HPDE6-E6E7 (cell line): ENCODE measurements at regions not wholly inside any gene's neighbourhood (a gene's known extent, or its start where the extent isn't known, plus 50 kb on each side); places are given as distances from the start of the nearest gene placed in this dataset.

ENCODE experiments used
- DNase-seq: peaks from one replicate; pipeline ENCODE4 v3.0.0; 2011; ENCODE audit warnings: missing footprints; ENCODE audit errors: extremely low spot score

DNA sequence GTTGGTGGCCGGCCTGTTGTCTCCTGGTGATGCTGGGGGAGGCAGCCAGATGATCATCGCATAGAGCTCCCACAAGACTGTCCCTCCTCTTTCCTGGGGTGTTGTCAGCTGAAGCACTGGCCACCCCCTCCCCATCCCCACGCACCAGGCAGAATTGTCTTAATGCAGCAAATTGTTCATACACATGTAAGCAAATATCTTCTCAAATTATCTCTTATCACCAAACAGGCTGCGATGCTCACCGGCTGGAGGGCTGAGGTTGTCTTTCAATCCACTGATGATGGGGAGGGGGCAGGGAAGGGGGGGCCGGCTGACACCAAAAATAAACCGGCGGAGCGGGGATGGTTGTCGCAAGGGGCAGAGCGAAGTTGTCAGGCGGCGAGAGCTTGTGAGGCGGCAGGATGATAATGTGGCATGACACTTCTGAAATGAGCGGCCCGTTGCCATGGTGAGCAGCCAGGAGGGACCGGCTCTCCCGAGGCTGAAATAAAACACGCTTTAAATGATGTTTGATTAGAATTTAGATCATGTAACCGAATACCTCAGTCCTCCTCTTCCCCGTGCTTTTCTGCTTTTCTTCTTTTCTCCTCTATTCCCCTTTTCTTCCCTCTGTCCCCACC is 59.8 kb downstream of the MRM1 start:
- no peak for DNase-seq

DNA sequence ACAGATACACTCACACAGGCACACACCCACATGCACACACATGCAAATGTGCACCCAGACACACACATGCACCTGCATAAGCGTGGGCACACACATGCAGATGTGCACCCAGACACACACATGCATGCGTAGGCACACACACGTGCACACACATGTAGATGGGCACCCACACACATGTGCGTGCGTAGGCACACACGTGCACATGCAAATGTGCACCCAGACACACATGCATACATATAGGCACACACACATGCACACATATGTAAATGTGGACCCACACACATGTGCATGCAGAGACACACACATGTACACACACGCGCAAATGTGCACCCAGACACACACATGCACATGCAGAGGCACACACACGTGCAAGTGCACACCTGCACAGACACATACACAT is 60.3 kb downstream of the MRM1 start:
- DNase-seq: no peak

DNA sequence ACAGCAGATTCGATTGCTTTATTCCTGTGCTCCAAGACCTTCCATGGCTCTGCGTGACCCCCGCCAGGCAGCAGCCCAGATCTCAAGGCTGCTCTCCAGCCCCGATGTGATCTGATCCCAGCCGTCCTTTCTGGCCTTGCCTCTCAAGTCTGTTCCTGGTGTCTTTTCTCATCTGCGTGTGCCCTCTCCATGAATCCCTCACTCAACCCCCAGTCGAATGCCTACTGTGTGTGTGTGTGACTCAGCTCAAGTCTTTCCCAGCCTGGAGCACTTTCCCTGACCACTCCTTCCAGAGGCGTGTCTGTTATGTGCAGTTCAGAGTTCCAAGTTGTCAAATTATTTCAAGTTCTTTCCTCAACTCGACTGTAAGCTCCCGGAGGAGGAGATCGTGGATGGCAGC is 64.0 kb downstream of the MRM1 start:
- DNase-seq: peak; percentile 41

DNA sequence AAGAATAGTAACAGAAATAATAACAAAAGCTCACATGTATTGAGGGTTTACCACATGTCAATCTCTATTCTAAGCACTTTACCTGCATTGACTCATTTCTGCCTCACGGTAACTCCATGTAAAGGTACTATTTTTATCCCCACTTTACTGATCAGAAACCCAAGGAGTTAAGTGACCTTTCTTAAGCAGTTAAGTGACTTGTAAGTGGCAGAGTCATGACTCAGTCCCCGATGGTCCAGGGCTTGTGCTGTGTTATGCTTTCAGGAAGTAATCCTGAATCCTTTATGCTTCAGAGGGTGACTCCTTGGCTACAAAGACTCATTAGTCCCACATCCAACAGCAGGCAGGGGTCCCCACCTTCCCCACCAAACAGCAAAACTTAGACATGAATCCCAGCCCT is 66.5 kb downstream of the MRM1 start:
- DNase-seq: no peak

DNA sequence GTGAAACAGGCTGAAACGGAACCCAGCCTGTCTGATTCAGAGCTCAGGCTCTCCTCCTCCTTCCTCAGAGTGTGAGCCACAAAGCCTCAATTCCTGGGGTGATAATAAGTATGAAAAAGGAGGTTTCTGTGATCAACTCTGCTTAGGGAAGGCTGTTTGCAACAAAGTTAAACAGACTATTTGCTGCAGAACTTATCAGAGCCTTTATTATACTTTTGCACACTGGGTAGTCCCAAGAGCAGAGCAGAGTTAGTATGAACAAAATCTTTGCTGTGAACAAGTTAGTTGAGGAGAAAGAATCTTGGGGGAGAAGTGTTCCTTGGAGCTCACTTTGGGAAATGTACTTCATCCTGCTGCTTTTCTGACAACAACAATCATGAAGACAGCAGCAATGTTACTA is 67.4 kb downstream of the MRM1 start:
- no peak for DNase-seq

DNA sequence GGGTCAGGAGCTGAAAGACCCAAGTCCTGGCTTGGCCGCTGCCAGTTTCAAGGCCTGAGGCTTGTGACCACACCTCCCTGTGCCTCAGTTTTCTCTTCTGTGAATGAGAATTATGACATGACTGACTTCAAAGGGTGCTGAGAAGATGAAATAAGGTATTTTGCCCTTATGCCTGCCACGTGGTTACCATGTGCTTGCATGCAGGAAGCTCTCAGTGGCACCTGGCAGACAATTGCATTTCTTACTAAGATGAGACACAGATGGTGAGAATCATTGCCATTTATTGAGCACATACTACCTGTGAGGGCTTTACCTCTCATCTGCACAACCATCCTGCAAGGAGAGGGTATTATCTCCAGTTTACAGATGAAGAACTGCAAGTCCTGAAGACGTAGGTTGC is 69.8 kb downstream of the MRM1 start:
- no peak for DNase-seq

DNA sequence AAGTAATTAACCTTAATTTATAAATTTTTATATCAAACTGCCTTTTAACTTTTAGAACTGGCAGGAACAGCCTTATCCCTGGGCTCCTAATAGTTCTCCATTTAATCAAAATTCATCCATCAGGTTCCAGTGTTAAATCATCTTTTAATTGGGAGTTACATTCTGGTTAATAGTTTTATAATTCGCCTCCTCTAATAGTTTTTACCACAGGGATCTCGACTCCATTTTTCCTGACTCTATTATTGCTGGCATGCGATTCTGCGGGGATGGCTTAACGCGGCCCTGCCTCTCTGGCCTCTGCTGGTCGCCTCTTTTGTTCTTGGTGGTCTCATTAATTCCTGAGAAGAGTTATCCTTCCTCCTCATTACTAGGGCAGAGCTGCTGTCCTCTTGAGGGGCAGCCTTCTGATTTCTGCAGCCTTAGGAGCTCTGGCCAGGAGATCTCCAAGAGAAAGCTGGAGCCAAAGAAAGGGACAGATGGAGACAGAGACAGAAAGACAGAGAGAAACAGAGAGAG is 71.1 kb downstream of the MRM1 start:
- no peak for DNase-seq

DNA sequence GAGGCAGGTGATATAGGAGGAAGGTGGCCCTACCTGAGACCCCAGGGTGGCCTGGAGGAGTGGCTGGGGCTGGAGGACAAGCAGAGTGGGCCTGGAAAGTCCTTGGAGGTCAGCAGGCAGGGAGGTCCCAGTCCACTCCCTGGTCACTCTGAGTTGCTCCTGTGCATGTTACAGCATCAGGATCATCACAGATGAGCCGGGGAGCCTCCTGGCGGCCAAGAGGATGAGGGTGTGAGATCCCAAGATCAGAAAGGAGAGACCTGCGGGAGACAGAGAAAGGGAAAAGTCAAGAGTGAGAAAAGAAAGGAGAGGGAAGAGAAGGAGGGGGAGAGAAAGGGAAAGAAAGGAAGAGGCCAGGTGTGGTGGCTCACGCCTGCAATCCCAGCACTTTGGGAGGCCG is 71.7 kb downstream of the MRM1 start:
- DNase-seq: no peak

DNA sequence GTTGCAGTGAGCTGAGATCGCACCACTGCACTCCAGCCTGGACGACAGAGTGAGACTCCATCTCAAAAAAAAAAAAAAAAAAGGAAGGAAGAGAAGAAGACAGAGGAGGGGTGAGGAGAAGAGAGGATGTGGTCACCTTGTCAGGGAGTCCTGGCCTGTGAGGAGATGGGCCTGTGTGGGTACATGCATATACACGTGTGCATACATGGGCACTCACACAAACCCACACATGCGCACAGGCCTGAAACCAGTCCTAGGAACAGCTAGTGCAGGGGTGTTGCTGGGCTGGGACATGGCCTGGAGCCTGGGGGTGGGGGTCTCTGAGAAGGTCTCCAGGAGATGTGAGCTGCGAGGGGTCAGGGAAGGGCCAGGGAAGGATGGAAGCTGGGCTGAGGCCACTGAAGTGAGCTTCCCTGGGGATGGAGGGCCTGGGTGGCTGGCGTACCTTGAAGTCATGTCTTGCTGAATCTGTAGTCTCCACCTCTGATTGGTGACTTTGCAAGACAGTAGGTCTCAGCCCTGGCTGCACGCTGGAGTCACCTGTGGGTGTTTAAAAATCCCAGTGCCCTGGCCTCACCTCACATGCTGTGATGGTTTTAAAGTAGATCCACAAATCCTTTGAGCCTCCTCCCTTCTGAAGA is 72.4 kb downstream of the MRM1 start:
- no peak for DNase-seq

DNA sequence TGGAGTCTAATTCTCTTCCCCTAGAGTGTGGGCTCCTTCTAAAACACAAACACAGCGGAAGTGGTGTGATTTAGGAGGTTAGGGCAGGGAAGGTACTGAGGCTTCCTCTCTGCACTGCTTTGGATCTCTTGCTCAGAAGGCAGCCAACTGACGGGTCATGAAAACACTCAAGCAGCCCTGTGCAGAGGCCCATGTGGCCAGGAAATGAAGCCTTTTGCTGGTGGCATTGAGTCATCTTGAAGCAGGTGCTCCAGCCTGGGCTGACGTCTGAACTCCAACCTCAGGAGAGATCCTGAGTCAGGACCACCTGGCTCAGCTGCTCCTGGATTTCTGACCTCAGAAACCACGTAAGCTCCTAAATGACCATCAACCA is 72.9 kb downstream of the MRM1 start:
- no peak for DNase-seq

DNA sequence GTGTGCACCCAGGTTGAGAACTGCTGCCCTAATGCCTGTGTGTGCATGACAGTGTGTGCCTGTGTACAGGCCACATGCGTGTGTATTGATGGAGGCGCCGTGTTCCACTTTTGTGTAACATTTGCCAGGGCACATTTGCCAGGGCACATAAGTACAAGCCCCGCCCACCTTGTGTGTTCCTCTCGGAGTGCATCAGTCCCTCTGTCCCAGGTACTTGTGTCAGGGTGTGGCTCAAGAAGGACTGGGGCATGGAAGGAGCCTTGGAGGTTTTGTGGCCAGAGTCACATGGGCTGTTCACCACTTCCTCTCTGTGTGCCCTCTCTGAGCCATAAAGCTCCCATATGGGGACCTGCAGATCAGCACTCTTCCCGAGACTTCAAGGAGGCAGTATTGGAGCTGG is 73.9 kb downstream of the MRM1 start:
- no peak for DNase-seq

DNA sequence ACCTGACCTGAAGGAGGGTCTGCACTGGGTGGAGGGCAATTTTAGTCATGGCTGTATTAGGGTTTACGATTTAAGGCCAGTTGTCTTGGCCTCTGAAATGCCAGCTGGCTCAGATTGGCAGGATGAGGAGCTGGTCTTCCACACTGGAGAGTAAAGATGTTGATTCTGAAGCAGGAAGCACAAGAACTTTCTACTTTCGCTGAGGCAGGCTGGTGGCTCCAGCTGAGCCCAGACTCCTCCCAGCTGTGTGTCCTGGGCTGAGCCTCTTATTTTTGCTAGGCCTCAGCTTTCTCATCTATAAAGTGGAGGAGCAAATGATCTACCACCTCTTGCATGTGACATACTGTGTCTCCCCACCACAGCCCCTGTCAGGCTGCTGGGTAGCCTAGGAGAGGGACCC is 74.4 kb downstream of the MRM1 start:
- no peak for DNase-seq

DNA sequence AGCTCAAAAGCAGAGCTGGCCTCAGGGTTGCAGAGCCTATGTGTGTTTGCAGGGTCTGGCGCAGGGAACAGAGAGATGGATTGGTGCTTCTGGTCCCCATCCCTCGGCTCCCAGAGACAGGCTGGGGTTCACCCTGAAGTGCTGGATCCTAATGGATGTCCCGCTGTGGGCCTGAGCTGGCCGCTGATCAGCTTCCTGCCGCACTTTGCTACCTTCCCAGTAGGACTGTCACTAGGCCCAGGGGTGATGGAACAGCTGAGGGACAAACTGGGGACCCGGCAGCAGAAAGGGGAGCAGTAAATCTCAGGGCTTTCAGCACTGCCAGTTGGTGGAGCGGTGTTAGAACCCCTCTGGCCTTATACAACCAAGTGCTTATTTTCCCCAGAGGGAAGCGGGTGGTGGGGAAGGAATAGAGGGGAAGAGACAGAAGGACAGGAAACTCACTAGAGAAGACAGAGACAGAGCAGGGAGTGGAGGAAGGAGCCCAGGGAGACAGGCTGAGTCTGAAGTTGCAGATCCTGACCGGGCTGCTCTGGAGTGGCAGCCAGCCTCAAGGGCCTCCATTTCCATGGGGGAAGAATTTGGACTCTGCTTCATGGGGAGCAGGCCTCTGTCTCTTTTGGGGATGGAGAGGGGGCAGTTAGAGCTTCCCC is 78.6 kb downstream of the MRM1 start:
- DNase-seq: no peak

DNA sequence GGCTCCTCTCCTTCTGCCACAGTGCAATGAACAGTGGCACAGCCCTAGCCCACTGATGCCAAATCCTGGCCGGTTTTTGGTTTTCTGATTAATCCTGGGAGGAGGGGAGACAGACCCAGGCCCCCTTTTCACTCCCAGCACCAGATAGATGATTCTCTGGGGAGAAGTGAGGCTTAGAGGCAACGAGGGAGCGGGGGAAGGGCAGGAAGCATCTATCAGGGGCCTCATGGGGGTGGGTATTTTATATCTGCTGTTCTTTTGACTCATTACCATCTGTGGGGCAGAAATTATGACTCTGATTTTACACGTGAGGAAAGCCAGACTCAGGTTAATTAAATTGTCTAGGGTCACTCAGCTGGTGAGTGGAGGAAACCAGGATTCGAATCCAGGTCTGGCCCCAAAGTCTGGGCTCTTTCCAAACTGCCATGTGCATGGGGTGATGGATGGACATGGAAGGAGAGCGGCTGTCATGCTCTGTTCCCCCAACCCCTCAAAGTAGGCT is 79.4 kb downstream of the MRM1 start:
- no peak for DNase-seq

DNA sequence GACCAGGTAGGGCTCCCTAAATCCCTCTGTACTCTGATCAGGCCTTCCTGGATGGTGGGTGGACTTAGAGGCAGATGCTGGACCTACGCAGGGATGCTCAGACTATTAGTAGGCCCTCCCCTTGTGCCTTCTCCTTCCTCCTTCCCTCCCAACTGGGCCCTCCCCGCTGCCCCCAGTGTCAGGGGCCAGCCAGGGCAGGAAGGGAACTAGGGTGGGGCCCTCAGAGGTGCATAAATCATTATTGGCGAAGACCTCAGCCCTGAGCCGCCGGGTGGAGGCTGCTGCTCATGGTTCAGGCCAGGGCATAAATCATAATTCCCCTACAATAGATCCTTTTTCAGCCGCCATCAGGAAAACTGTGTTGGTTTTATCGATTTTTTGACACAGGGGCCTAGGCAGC is 81.4 kb downstream of the MRM1 start:
- DNase-seq: no peak

DNA sequence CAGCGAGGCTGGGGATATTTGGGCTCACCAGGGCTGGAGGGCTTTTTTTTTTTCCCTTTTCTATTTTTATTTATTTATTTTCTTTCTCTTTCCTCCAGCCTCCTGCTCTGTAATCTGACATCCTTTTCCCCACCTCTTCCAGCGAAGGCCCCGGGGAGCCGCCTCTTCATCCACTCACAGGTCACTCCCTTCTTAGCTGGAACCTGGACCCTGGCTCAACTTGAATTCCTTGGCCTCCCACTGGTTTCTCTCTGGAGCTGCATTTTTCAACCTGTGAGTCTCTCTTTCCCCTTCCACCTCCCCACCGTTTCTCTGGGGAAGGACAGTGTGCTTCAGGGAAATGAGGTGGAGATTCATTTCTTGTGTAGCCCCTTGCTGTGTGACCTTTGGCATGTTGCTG is 82.0 kb downstream of the MRM1 start:
- DNase-seq: no peak

DNA sequence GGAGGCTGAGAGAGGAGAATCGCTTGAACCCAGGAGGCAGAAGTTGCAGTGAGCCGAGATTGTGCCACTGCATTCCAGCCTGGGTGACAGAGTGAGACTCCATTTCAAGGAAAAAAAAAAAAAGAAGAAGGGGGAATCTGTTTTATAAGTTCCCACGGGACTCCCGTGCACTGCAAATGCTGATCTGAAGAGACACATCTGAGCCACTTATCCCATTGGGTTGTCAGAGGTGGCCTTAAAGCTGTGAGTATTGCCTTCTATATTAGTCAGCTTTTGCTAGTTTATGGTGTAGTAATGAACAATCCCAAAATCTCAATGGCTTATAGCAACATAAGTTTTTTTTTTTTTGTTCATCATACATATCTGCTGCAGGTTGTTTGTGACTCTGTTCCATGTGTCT is 82.8 kb downstream of the MRM1 start:
- DNase-seq: no peak

DNA sequence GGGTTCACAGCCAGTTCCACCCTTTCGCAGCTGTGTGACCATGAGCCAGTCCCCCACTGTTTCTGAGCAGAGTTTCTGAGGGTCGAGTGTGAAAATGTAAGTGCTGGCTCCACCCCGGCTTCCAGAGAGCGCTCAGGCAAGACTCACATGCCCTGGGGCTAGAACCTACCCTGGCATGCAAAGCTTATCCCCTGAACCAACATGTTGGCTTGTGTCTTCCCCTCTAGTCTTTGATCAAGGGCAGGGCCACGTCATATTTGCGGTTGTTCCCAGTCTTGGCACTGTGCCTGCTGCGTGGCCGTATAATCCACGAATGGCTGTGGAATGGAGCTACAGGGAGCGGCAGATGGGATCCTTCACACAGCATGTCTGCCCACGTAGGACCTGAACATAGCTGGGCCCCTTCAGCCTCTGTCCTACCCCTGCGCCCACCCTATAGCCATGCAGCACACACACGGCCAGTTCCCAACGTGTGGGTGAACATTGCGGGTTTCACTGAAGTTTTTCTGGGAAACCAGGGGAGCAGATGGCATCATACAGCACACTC is 84.8 kb downstream of the MRM1 start:
- DNase-seq: no peak

DNA sequence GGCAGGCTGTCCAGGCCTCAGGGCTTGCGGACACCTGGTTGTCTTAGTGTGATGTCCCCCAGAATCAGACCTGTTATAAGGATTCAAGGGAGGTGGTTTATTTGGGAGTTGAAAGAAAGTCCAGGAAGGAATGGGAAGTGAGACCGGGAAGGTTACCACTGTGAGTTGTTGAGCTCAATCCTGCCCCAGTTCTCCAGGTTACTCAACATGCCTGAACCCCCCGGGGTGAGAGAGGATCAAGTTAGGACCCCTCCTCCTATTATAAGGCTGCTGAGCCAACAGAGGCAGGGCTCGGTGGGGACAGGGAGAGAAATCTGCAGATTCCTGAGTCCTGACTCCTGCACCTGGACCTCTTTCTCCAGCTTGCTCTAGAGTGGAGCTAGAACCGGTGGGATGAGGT is 86.4 kb downstream of the MRM1 start:
- DNase-seq: no peak

DNA sequence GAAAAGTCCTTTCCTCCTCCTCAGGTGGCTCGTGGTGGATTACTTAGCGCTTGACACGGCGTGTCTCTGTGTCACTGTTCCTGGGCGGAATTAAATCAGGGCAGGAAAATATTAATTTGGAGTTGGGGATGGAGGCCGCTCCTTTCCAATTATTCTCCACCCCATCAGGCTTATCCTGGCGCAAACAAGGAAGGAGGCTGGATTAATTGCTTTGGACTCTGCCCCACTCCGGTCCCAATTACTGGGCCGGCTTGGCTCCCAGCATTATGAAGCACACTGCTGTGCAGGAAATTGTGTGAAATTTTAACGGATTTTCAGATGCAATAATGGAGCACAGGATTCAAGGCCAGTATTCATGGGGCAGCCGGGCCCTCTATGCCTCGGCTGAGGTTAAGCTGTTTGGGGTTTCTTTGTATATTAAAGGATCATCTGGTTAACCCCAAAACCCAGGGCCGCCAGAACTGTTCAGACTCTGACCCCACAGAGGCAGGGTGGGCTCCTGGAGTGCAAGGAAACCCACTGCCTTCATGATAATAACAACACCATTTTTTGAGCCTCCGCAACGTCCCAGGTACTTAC is 87.8 kb downstream of the MRM1 start:
- no peak for DNase-seq

DNA sequence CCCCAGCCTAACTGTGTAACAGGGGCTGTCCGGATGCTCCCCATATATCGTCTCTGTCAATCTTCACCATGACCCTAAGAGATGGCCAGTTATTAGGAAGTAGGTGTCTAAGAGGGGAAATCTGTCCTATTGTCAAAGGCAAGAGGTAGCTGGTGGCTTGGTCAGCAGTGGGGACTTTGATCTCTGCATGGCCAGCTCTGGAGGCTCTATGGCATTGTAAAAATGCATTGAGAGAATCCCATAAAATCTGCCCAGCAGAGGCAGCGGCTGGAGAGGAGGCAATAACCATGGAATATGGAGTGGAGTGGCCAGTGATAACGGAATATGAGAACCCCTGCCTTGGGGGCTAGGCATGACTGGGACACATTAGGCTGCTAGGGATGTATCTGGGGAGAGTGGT is 88.8 kb downstream of the MRM1 start:
- no peak for DNase-seq

DNA sequence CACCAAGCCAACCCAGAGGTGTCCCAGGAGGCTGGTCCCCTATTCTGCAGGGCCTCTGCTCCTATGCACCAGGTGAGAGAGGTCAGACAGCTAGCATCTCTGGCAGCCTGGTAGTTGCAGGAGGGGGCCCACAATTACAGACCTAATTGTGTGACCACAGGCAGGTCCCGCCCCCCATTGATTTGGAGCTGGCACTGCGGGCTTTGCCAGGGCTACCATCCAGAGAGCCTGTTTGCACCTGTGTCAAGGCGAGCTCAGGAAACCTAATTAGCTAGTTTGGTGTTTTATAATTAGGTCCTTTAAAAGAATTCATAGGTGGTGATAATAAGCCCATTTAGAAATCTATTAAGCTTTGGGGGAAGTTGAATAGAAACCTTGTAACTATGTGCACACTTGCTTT is 90.2 kb downstream of the MRM1 start:
- DNase-seq: no peak

DNA sequence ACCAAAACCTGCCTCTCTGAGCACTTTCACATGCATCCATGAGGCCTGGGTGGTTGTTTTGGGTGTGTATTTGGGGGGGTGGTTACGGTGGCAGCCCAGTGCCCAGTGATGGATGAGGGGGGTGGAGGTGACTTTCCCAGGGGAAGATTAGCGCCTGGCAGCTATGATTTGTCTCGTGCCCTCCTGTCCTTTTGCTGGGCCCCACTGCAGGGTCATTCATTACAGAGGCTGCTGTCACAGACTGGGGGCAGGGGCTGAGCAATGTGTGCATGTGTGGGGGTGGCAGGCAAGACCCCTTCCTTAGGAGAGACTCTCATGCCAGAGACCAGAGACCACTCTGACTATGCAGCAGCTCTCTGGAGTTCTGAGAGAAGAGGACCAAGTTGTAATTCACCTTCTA is 93.7 kb downstream of the MRM1 start:
- DNase-seq: no peak
